Gastroesophageal sphincter (tissue), 4 donors: ENCODE measurements at regions not wholly inside any gene's neighbourhood (a gene's known extent, or its start where the extent isn't known, plus 50 kb on each side); places are given as distances from the start of the nearest gene placed in this dataset.

Experiments
- ATAC-seq: fragments of 150-250 bp; one replicate; pipeline ENCODE4 v1.9.1; 2016; ENCODE audit warnings: mild to moderate bottlenecking, moderate library complexity
- H3K27ac ChIP-seq, 4 donors: fragments of 200-600 bp; sonication (generic) in 3 of 4; 1 replicate in 3 of 4; 2 replicates in 1 of 4; pipeline ENCODE4 v1.5.1; 2016 to 2019
- H3K27me3 ChIP-seq: fragments of 200-600 bp; sonication (generic); one replicate; pipeline ENCODE4 v1.5.1; 2019
- H3K36me3 ChIP-seq, 2 donors: fragments of 200-600 bp; sonication (generic); one replicate each; pipeline ENCODE4 v1.5.1; 2019; ENCODE audit warnings: control low read depth in 1 of 2
- H3K4me1 ChIP-seq, 3 donors: fragments of 200-600 bp; sonication (generic); 1 replicate in 2 of 3; 2 replicates in 1 of 3; pipeline ENCODE4 v1.5.1; 2016 to 2019; ENCODE audit warnings: control low read depth in 2 of 3
- H3K4me3 ChIP-seq, 2 donors: fragments of 200-600 bp; sonication (generic); one replicate each; pipeline ENCODE4 v1.5.1; 2019; ENCODE audit warnings: mild to moderate bottlenecking in 1 of 2, moderate library complexity in 1 of 2
- H3K9me3 ChIP-seq, 3 donors: fragments of 200-600 bp; sonication (generic); one replicate each; pipeline ENCODE4 v1.5.1; 2017 to 2019; ENCODE audit warnings: control low read depth in 2 of 3
- EP300 ChIP-seq: sonication (generic); formaldehyde crosslinking; IDR thresholded peaks from one replicate; pipeline ENCODE4 v1.6.1; 2017; ENCODE audit warnings: antibody characterized with exemption, mild to moderate bottlenecking
- POLR2A ChIP-seq, 2 donors: fragments of 450-650 bp; IDR thresholded peaks; one replicate each; pipeline ENCODE4 v1.6.1; 2017; ENCODE audit warnings: antibody characterized with exemption in 2 of 2, mild to moderate bottlenecking in 2 of 2, moderate library complexity in 1 of 2
- POLR2AphosphoS5 ChIP-seq: sonication (generic); formaldehyde crosslinking; IDR thresholded peaks from one replicate; pipeline ENCODE4 v1.6.1; 2017; ENCODE audit warnings: antibody characterized with exemption
- WGBS, 2 donors: methylation state at CpG; one replicate each; pipeline ENCODE4 v1.1.5; 2018; ENCODE audit warnings: low coverage in 1 of 2; 5-methylcytosine and 5-hydroxymethylcytosine counted together
- TF ChIP-seq, protein P1 (sequence below), 4 experiments: fragments of 200-600 bp in 2 of 4; fragments of 450-650 bp in 2 of 4; sonication (generic) in 1 of 4; IDR thresholded peaks; one replicate each; pipeline ENCODE4 v1.5.1; 2017 to 2019; ENCODE audit warnings: antibody characterized with exemption in 4 of 4, mild to moderate bottlenecking in 2 of 4, moderate library complexity in 2 of 4

DNA sequence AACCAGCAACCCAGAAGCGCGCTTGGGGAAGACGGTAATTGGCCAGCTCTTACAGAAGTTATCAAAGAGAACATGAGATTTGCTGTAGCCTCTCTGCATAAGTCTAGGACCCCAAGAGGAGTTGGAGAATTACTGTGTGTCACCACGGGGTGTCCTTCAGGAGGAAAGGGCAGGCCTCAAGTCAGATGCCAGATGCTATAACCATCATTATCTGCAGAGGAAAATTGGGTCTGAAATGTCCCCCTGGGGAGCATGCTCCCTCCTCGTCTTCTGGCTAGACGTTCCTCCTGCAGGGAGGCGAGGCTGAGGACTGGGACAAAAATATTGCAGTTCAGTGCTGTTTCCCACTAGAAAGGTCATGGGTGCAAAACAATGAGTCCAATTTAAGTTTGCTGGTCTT, 380.5 kb upstream of the CFAP20DC start:
- WGBS, 2 donors: 74 to 87% methylated on average over 4 to 5 of the region's 7 CpGs
- TF ChIP-seq POLR2AphosphoS5: no peak
- no peak for TF ChIP-seq POLR2A (IDR thresholded peaks at IDR 0.05)
- TF ChIP-seq, protein P1, sequence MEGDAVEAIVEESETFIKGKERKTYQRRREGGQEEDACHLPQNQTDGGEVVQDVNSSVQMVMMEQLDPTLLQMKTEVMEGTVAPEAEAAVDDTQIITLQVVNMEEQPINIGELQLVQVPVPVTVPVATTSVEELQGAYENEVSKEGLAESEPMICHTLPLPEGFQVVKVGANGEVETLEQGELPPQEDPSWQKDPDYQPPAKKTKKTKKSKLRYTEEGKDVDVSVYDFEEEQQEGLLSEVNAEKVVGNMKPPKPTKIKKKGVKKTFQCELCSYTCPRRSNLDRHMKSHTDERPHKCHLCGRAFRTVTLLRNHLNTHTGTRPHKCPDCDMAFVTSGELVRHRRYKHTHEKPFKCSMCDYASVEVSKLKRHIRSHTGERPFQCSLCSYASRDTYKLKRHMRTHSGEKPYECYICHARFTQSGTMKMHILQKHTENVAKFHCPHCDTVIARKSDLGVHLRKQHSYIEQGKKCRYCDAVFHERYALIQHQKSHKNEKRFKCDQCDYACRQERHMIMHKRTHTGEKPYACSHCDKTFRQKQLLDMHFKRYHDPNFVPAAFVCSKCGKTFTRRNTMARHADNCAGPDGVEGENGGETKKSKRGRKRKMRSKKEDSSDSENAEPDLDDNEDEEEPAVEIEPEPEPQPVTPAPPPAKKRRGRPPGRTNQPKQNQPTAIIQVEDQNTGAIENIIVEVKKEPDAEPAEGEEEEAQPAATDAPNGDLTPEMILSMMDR (IDR thresholded peaks at IDR 0.05): no peak
- TF ChIP-seq EP300: no peak
- no peak overlapping the region for H3K27ac ChIP-seq
- no peaks in the 10 kb centered on the region for H3K27me3 ChIP-seq
- H3K4me1 ChIP-seq: peaks cover 0 to 7% (median 5%) of the 10 kb centered on the region in 3 donors
- H3K9me3 ChIP-seq: no peaks in the 10 kb centered on the region
- no peak overlapping the region for H3K4me3 ChIP-seq
- ATAC-seq: no peak
- H3K36me3 ChIP-seq: no peaks in the 10 kb centered on the region

DNA sequence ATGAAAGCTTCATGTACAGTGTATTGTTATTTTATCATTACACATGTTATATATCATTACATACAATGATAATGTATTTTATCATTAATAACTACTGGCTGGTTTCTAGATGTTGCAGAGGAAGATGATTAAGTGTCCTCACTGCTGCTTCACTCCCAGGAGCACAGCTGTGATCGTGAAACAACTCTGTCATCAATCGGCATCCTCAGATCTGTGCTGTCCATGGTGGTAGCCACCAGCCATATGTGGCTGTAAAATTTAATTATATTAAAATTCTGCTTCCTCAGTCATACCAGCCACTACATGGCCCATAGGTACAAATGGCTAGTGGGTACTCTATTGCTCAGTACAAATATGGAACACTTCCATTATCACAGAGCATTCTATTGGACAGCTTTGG, 379.4 kb upstream of the CFAP20DC start:
- H3K36me3 ChIP-seq: no peaks in the 10 kb centered on the region
- no peak overlapping the region for H3K27ac ChIP-seq
- no peaks in the 10 kb centered on the region for H3K27me3 ChIP-seq
- peaks cover 0 to 16% (median 5%) of the 10 kb centered on the region in 3 donors for H3K4me1 ChIP-seq
- TF ChIP-seq, protein P1 (IDR thresholded peaks at IDR 0.05): no peak
- TF ChIP-seq POLR2A (IDR thresholded peaks at IDR 0.05): no peak
- no peak for TF ChIP-seq POLR2AphosphoS5
- H3K9me3 ChIP-seq: no peaks in the 10 kb centered on the region
- ATAC-seq: no peak
- H3K4me3 ChIP-seq: no peak overlapping the region
- 44 to 81% methylated on average over 2 of the region's 2 CpGs for WGBS, 2 donors

DNA sequence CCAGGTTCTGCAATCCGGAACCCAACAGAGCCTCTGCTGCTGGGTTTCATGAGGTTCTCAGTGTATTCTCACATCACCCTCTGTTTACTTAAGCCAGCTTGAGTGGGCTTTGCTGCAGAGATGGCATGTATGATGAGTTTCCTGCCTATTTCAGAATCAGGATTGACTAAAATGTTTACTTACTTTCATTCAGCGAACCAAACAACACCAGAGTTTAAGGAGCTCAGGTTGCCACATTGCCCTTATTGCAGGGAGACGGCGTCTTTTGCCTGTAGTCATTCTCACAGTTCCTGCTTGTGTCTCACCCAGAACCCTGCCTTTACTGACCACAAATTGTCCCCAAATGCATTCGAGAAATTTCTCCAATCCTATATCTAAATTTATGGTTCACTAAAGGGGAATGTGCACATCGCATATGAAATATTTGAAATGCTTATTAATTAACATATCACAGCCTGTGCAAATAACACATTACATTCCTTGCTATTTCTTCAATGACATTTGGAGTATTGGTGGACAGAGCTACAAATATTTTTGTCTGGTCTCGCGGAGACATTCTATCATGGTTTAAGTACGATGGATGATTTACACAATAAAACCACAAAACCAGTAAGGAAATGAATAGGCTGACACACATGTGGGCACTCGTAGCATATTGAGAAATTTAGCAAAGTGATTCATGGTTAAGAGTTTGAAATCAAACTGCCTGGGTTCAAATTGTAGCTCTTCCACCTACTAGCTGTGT, 377.2 kb upstream of the CFAP20DC start:
- Histone ChIP-seq H3K36me3 (no peaks in the 10 kb centered on the region), H3K9me3 (no peaks in the 10 kb centered on the region), H3K27ac (no peak overlapping the region), H3K4me3 (no peak overlapping the region), H3K27me3 (no peaks in the 10 kb centered on the region), H3K4me1 (peaks cover 0 to 16% (median 5%) of the 10 kb centered on the region in 3 donors)
- WGBS, 2 donors: 89 to 100% methylated on average over 4 to 9 of the region's 10 CpGs
- TF ChIP-seq POLR2AphosphoS5 (no peak), POLR2A (IDR thresholded peaks at IDR 0.05) (no peak), EP300 (no peak)
- TF ChIP-seq, protein P1 (IDR thresholded peaks at IDR 0.05): no peak
- ATAC-seq: no peak

DNA sequence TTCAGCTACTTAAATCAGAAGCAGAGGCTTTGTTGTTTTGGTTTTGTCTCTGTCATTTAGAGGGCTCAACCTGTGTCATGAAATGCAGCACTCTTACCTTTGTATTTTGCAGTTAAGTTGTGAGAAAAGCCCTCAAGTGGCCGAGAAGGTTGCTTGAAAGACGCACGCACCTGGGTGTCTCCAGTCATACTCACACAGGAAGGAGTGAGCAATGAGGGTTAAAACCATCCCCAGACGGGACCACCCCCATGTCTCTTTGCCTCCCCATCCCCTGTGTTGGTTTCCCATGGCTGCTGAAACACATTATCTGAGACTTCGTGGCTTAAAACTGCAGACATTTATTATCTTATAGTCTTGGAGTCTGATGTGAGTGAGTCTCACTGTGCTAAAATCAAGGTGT, 376.1 kb upstream of the CFAP20DC start:
- no peaks in the 10 kb centered on the region for H3K27me3 ChIP-seq
- no peaks in the 10 kb centered on the region for H3K9me3 ChIP-seq
- H3K4me1 ChIP-seq: peaks cover 0 to 16% (median 5%) of the 10 kb centered on the region in 3 donors
- H3K27ac ChIP-seq: peak overlapping the region in 1 of 4 donors; percentile 49
- H3K36me3 ChIP-seq: no peaks in the 10 kb centered on the region
- WGBS, 2 donors: 76 to 84% methylated on average over 2 to 5 of the region's 5 CpGs
- H3K4me3 ChIP-seq: no peak overlapping the region
- ATAC-seq: no peak
- TF ChIP-seq EP300 (no peak), POLR2A (IDR thresholded peaks at IDR 0.05) (no peak)

DNA sequence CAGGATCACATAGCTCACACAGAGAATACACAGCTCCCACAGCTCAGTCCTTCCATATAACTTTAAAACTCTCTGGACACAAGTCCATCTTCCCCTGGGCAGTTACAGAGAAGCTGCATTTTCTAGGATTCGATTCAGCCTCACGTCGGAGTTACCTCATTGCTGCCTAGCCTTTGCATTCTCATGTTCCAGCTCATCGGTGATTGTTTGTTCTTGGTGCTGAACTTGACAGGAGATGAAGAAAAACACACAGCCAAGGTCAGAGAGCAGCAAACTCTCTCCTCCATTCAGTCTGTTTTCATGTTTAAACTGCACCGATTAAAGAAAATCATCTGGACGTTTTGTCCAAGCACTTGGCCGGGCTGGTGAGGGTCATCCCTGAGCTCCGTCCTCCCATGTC, 375.5 kb upstream of the CFAP20DC start:
- Histone ChIP-seq H3K27ac (peak overlapping the region in 2 of 4 donors; percentile 3 to 49), H3K4me3 (no peak overlapping the region), H3K9me3 (no peaks in the 10 kb centered on the region), H3K27me3 (no peaks in the 10 kb centered on the region), H3K4me1 (peaks cover 0 to 16% (median 5%) of the 10 kb centered on the region in 3 donors), H3K36me3 (no peaks in the 10 kb centered on the region)
- ATAC-seq: peak; percentile 56
- TF ChIP-seq EP300 (no peak), POLR2AphosphoS5 (peak; percentile 22), POLR2A (IDR thresholded peaks at IDR 0.05) (no peak)
- TF ChIP-seq, protein P1 (IDR thresholded peaks at IDR 0.05): no peak
- 26 to 32% methylated on average over 4 to 5 of the region's 8 CpGs for WGBS, 2 donors
